GM19468 (cell line): ENCODE measurements at regions not wholly inside any gene's neighbourhood (a gene's known extent, or its start where the extent isn't known, plus 50 kb on each side); places are given as distances from the start of the nearest gene placed in this dataset.

ENCODE experiments used
- ATAC-seq: cut with Tn5 transposase; IDR thresholded peaks from one replicate; pipeline ENCODE4 v1.9.1; 2021; ENCODE audit warnings: mild to moderate bottlenecking, moderate library complexity, moderate number of reproducible peaks; ENCODE audit not compliant: unreplicated experiment; ENCODE audit errors: extremely low read depth

DNA sequence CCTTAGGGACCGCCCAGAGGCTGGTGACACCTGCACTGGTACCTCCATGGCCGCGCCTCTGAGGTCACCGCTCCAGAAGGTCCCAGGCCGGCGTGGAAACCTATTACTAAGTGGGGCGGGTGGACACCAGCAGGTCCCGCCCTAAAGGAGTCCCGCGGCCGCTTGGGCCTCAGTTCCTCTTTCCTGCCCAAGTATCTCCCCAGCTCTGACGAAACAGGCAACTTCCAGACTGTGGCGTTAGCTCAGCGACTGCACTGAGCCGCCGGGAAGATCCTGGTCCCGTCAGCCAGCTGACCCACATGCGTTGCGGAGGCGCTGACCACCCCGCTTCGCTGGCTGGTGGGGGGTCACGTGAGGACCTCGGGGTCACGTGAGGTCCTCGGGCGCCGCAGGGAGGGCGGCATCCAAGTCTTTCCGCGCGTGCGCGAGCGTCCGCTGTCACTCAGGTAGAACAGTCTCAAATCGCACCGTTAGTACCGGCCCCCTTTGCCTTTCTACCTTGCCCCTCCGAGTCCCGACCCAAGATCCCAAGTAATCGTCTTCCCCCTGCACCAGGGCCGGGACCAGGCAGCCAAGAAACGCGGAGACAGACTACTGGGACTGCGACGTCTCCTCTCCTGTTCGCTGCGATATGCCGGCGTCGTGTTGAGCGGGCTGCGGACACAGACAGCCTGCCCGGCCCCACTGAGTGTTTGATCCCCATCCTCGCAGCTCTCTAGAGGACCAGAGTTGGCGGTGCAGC, 53.7 kb upstream of the KDM4C start:
- peak; percentile 79 for ATAC-seq

DNA sequence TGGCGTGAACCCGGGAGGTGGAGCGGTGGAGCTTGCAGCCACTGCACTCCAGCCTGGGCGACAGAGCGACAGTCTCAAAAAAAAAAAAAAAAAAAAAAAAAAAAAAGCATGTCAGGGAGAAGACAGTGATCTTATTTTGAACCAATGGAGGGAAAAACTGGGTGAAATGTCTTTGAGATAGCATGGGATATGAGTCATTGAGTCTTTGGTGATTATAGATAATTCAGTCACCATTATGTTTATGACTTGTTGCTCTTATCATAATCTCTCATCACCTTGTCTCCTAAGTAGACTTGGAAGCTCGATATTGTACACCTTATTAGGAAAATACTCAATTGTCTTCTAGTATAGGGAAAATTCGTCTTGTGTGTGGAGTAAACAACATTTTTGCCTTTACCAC, 55.1 kb upstream of the KDM4C start:
- ATAC-seq: no peak

DNA sequence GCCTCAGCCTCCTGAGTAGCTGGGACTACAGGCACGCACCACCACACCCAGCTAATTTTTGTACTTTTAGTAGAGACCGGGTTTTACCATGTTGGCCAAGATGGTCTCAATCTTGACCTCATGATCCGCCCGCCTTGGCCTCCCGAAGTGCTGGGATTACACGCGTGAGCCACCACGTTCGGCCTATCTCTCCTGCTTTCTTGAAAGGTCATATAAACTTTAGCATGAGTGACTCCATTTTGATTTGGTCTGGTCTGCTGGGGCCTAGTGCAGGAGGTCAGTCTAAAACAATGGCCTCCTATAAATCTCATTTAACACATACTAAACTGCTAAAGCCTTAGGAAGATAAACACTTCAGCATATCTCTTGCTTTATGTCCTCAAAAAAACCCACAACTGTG, 50.6 kb upstream of the GLDC start:
- no peak for ATAC-seq

DNA sequence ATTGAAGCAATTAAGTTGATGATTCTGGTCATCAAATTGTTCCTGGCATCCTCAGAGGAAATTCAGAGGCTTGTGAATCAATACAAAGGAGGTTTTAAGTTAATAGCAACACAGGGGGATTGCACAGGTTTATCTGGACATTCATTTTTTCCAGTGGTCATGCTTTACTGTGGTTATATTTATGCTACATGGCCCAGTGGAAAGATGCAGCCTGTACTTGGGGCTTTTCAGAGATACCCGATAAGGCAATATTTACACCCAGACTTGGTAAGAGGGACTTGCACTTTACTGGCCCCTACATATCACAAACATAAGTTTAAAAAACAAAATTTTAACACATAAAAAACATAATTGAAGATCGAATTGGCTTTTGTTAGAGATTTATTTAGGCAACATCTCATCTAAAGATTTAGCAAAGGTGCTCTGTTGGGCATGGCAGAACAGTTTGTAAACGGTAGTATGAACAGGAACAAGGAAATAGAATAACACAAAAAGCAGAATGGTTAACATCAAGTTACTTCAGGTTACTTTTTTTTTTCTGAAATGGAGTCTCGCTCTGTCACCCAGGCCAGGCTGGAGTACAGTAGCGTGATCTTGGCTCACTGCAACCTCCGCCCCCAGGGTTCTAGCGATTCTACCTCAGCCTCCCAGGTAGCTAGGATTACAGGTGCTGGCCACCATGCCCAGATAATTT, 49.7 kb upstream of the GLDC start:
- ATAC-seq: no peak
